ENCODE measurements at regions not wholly inside any gene's neighbourhood (a gene's known extent, or its start where the extent isn't known, plus 50 kb on each side); places are given as distances from the start of the nearest gene placed in this dataset.

DNA sequence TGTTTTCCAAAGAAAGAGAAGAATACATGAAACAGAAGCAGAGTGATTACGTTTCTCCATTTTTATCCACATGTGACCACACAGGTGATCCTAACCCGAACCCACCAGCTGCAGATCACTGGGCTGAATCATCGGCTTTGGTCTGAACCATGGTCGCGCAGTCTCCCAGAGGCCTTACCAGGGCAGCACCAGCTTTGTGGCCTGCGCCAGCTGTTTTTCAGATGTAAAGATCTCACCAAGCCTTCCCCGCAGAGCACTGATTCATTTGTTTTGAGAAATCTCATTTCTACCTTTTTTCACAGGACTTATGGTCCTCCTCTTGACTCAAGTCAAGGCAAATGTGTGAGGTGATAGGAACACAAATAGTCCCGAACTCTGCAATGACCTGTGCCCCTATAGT is 207.0 kb upstream of the PPP2R2D start:
- ChIA-PET SMC1A (ENCODE audit: uncharacterized antibody, unreplicated experiment) (no interaction called here), RAD21 (ENCODE audit: unreplicated experiment) (no interaction called here), POLR2A (no interaction called here), CTCF (no interaction called here)
- TF ChIP-seq CBX3 (IDR thresholded peaks at IDR 0.05; ENCODE audit: borderline replicate concordance, low read depth) = no peak
- no peak for TF ChIP-seq MXI1 (IDR thresholded peaks at IDR 0.05; ENCODE audit: low read depth, low read length)
- TF ChIP-seq, protein P1, sequence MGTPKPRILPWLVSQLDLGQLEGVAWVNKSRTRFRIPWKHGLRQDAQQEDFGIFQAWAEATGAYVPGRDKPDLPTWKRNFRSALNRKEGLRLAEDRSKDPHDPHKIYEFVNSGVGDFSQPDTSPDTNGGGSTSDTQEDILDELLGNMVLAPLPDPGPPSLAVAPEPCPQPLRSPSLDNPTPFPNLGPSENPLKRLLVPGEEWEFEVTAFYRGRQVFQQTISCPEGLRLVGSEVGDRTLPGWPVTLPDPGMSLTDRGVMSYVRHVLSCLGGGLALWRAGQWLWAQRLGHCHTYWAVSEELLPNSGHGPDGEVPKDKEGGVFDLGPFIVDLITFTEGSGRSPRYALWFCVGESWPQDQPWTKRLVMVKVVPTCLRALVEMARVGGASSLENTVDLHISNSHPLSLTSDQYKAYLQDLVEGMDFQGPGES (IDR thresholded peaks at IDR 0.05) = no peak
- no peak for TF ChIP-seq SUZ12 (IDR thresholded peaks at IDR 0.05; ENCODE audit: unreplicated experiment)
- no peak for TF ChIP-seq SMAD1 (IDR thresholded peaks at IDR 0.05; ENCODE audit: low read depth, partially characterized antibody)
- no peak for TF ChIP-seq ASH2L (IDR thresholded peaks at IDR 0.05; ENCODE audit: borderline replicate concordance, low read depth)
- no peak for TF ChIP-seq CREB1 (IDR thresholded peaks at IDR 0.05; ENCODE audit: low read depth)
- TF ChIP-seq JUNB (IDR thresholded peaks at IDR 0.05) = no peak
- TF ChIP-seq SIN3A (IDR thresholded peaks at IDR 0.05; ENCODE audit: low read depth, low read length) = no peak
- no peak for TF ChIP-seq ZNF622 (IDR thresholded peaks at IDR 0.05)
- TF ChIP-seq, protein P2, sequence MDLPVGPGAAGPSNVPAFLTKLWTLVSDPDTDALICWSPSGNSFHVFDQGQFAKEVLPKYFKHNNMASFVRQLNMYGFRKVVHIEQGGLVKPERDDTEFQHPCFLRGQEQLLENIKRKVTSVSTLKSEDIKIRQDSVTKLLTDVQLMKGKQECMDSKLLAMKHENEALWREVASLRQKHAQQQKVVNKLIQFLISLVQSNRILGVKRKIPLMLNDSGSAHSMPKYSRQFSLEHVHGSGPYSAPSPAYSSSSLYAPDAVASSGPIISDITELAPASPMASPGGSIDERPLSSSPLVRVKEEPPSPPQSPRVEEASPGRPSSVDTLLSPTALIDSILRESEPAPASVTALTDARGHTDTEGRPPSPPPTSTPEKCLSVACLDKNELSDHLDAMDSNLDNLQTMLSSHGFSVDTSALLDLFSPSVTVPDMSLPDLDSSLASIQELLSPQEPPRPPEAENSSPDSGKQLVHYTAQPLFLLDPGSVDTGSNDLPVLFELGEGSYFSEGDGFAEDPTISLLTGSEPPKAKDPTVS (IDR thresholded peaks at IDR 0.05; ENCODE audit: low read depth, low read length) = no peak
- TF ChIP-seq, protein P3, sequence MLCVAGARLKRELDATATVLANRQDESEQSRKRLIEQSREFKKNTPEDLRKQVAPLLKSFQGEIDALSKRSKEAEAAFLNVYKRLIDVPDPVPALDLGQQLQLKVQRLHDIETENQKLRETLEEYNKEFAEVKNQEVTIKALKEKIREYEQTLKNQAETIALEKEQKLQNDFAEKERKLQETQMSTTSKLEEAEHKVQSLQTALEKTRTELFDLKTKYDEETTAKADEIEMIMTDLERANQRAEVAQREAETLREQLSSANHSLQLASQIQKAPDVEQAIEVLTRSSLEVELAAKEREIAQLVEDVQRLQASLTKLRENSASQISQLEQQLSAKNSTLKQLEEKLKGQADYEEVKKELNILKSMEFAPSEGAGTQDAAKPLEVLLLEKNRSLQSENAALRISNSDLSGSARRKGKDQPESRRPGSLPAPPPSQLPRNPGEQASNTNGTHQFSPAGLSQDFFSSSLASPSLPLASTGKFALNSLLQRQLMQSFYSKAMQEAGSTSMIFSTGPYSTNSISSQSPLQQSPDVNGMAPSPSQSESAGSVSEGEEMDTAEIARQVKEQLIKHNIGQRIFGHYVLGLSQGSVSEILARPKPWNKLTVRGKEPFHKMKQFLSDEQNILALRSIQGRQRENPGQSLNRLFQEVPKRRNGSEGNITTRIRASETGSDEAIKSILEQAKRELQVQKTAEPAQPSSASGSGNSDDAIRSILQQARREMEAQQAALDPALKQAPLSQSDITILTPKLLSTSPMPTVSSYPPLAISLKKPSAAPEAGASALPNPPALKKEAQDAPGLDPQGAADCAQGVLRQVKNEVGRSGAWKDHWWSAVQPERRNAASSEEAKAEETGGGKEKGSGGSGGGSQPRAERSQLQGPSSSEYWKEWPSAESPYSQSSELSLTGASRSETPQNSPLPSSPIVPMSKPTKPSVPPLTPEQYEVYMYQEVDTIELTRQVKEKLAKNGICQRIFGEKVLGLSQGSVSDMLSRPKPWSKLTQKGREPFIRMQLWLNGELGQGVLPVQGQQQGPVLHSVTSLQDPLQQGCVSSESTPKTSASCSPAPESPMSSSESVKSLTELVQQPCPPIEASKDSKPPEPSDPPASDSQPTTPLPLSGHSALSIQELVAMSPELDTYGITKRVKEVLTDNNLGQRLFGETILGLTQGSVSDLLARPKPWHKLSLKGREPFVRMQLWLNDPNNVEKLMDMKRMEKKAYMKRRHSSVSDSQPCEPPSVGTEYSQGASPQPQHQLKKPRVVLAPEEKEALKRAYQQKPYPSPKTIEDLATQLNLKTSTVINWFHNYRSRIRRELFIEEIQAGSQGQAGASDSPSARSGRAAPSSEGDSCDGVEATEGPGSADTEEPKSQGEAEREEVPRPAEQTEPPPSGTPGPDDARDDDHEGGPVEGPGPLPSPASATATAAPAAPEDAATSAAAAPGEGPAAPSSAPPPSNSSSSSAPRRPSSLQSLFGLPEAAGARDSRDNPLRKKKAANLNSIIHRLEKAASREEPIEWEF (IDR thresholded peaks at IDR 0.05; ENCODE audit: insufficient replicate concordance, low read depth, low read length) = no peak
- no peak for TF ChIP-seq ESRRA (IDR thresholded peaks at IDR 0.05; ENCODE audit: low read length)
- no peak for TF ChIP-seq RCOR1 (conservative IDR thresholded peaks at IDR 0.05; ENCODE audit: low read depth, low read length)
- no peak for TF ChIP-seq KAT2A (conservative IDR thresholded peaks at IDR 0.05; ENCODE audit: control insufficient read depth, low read depth, low read length)
- TF ChIP-seq ZNF217 (IDR thresholded peaks at IDR 0.05) = no peak
- TF ChIP-seq, protein P4, sequence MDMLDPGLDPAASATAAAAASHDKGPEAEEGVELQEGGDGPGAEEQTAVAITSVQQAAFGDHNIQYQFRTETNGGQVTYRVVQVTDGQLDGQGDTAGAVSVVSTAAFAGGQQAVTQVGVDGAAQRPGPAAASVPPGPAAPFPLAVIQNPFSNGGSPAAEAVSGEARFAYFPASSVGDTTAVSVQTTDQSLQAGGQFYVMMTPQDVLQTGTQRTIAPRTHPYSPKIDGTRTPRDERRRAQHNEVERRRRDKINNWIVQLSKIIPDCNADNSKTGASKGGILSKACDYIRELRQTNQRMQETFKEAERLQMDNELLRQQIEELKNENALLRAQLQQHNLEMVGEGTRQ (IDR thresholded peaks at IDR 0.05; ENCODE audit: borderline replicate concordance, low read depth, low read length) = no peak
- TF ChIP-seq IKZF1 (conservative IDR thresholded peaks at IDR 0.05) = no peak
- ATAC-seq (no peak), FAIRE-seq (no peak), DNase-seq (ENCODE audit: low read depth, low spot score) (no peak)
- Histone ChIP-seq H3K4me2 (ENCODE audit: control insufficient read depth, insufficient read depth) (no peak overlapping the region), H3K36me3 (ENCODE audit: control insufficient read depth in 2 of 2, insufficient read depth in 2 of 2, low read length in 1 of 2) (no peaks in the 10 kb centered on the region), H3K9me3 (replicated peaks; ENCODE audit: control insufficient read depth, insufficient read depth, low read length) (no peaks in the 10 kb centered on the region; the same call in 2 of the 3 replicates), H2AFZ (ENCODE audit: control insufficient read depth, low read depth, low read length) (no peak overlapping the region), H4K20me1 (ENCODE audit: control insufficient read depth, insufficient read depth) (no peaks in the 10 kb centered on the region), H3K9ac (ENCODE audit: control insufficient read depth, insufficient read depth, low read length) (no peak overlapping the region), H3K27ac (ENCODE audit: control insufficient read depth, insufficient read depth) (no peak overlapping the region), H3K4me3 (no peak overlapping the region), H3K27me3 (replicated peaks in 1 of 2; ENCODE audit: control insufficient read depth in 2 of 2, insufficient read depth in 2 of 2, low read length in 1 of 2) (no peaks in the 10 kb centered on the region), H3K79me2 (ENCODE audit: control insufficient read depth, insufficient read depth, low read length) (no peaks in the 10 kb centered on the region), H3K4me1 (ENCODE audit: control insufficient read depth, insufficient read depth, low read length) (no peaks in the 10 kb centered on the region)
- intact Hi-C loops (cut with micrococcal nuclease; ENCODE audit: unreplicated experiment) (no loop called here), in situ Hi-C loops (cut with MboI) (no loop called here)
- WGBS (ENCODE audit: insufficient coverage, insufficient replicate concordance, low lambda C conversion rate, missing lambda C conversion rate) = 25% methylated on average over 8 of the region's 8 CpGs
- BruUV-seq (replicated peaks) = no TSS peak
